Parathyroid adenoma (tissue), 2 donors: ENCODE measurements at regions not wholly inside any gene's neighbourhood (a gene's known extent, or its start where the extent isn't known, plus 50 kb on each side); places are given as distances from the start of the nearest gene placed in this dataset.

Experiments used
- H2AFZ ChIP-seq: fragments of 300-600 bp; sonication (generic); one replicate; pipeline ENCODE4 v1.7.0; 2017; ENCODE audit warnings: antibody characterized with exemption, mild to moderate bottlenecking
- H3K27ac ChIP-seq: fragments of 300-600 bp; sonication (generic); one replicate; pipeline ENCODE4 v1.7.0; 2017
- H3K27me3 ChIP-seq: fragments of 300-600 bp; sonication (generic); one replicate; pipeline ENCODE4 v1.7.0; 2017; ENCODE audit warnings: low read length; ENCODE audit not compliant: control insufficient read depth, insufficient read depth
- H3K36me3 ChIP-seq: fragments of 300-600 bp; sonication (generic); one replicate; pipeline ENCODE4 v1.7.0; 2017; ENCODE audit warnings: low read length; ENCODE audit not compliant: control insufficient read depth, insufficient read depth
- H3K4me1 ChIP-seq: fragments of 300-600 bp; sonication (generic); one replicate; pipeline ENCODE4 v1.7.0; 2017; ENCODE audit warnings: control low read depth
- H3K4me2 ChIP-seq: fragments of 300-600 bp; sonication (generic); one replicate; pipeline ENCODE4 v1.7.0; 2017; ENCODE audit warnings: low read length
- H3K4me3 ChIP-seq: fragments of 300-600 bp; sonication (generic); one replicate; pipeline ENCODE4 v1.7.0; 2017; ENCODE audit warnings: low read depth, low read length
- H3K79me2 ChIP-seq: fragments of 300-600 bp; sonication (generic); one replicate; pipeline ENCODE4 v1.7.0; 2017; ENCODE audit warnings: control low read depth
- H3K9ac ChIP-seq: fragments of 300-600 bp; sonication (generic); one replicate; pipeline ENCODE4 v1.7.0; 2017; ENCODE audit warnings: mild to moderate bottlenecking
- H3K9me3 ChIP-seq: fragments of 300-600 bp; sonication (generic); one replicate; pipeline ENCODE4 v1.7.0; 2017; ENCODE audit warnings: low read length; ENCODE audit not compliant: control insufficient read depth
- TF ChIP-seq, protein P1 (sequence below): fragments of 300-600 bp; sonication (generic); IDR thresholded peaks from one replicate; pipeline ENCODE4 v1.7.0; 2017; ENCODE audit warnings: antibody characterized with exemption, mild to moderate bottlenecking
- donor health status: primary hyperparathyroidism.

DNA sequence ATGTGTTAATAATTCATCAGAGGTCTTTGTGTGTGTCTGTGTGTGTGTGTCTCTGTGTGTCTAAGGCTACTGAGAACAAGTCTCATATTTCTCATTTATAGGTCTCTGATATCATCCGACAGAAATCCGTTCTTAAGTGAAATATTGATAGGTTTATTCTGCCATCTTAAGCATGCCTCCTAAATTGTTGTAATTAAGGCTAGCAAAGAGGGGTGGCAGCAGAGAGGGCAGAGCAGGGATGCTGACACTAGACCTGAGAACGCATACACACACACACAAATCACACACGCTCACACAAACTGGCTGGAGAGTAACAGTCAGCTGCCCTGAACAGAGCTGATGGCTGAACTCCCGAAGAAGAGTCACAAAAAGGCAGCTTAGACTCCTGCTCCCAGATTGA lies 84.9 kb upstream of the LRFN2 start:
- no peak overlapping the region for H3K9ac ChIP-seq
- H3K27me3 ChIP-seq, result no peaks in the 10 kb centered on the region
- no peaks in the 10 kb centered on the region for H3K79me2 ChIP-seq
- H3K36me3 ChIP-seq, result no peaks in the 10 kb centered on the region
- no peak overlapping the region for H3K27ac ChIP-seq
- H3K9me3 ChIP-seq, result no peaks in the 10 kb centered on the region
- TF ChIP-seq, protein P1, sequence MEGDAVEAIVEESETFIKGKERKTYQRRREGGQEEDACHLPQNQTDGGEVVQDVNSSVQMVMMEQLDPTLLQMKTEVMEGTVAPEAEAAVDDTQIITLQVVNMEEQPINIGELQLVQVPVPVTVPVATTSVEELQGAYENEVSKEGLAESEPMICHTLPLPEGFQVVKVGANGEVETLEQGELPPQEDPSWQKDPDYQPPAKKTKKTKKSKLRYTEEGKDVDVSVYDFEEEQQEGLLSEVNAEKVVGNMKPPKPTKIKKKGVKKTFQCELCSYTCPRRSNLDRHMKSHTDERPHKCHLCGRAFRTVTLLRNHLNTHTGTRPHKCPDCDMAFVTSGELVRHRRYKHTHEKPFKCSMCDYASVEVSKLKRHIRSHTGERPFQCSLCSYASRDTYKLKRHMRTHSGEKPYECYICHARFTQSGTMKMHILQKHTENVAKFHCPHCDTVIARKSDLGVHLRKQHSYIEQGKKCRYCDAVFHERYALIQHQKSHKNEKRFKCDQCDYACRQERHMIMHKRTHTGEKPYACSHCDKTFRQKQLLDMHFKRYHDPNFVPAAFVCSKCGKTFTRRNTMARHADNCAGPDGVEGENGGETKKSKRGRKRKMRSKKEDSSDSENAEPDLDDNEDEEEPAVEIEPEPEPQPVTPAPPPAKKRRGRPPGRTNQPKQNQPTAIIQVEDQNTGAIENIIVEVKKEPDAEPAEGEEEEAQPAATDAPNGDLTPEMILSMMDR, result no peak
- H3K4me3 ChIP-seq, result no peak overlapping the region
- H2AFZ ChIP-seq, result no peak overlapping the region
- H3K4me1 ChIP-seq, result no peaks in the 10 kb centered on the region
- H3K4me2 ChIP-seq, result no peak overlapping the region

DNA sequence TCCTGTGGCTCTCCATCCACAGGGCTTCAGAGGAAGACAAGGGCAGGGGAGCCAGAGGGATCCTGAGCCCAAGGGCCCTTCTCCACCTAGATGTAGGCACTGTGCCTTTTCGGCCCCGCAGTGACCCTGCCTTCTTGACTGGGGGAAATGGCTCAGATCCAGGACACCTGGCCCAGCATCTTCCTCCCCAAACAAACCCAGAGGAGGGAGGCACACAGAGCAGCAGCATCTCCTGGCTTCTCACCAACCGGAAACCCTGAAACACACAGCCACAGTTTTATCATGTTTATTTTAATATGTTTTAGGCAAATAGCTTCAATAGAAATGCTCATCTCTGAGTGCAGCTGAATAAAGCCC lies 84.5 kb upstream of the LRFN2 start:
- H3K79me2 ChIP-seq, result no peaks in the 10 kb centered on the region
- no peaks in the 10 kb centered on the region for H3K36me3 ChIP-seq
- no peak overlapping the region for H3K9ac ChIP-seq
- H3K4me1 ChIP-seq, result no peaks in the 10 kb centered on the region
- TF ChIP-seq, protein P1, result no peak
- no peak overlapping the region for H3K4me2 ChIP-seq
- H3K9me3 ChIP-seq, result no peaks in the 10 kb centered on the region
- no peak overlapping the region for H2AFZ ChIP-seq
- no peaks in the 10 kb centered on the region for H3K27me3 ChIP-seq
- H3K4me3 ChIP-seq, result no peak overlapping the region
- H3K27ac ChIP-seq, result no peak overlapping the region

DNA sequence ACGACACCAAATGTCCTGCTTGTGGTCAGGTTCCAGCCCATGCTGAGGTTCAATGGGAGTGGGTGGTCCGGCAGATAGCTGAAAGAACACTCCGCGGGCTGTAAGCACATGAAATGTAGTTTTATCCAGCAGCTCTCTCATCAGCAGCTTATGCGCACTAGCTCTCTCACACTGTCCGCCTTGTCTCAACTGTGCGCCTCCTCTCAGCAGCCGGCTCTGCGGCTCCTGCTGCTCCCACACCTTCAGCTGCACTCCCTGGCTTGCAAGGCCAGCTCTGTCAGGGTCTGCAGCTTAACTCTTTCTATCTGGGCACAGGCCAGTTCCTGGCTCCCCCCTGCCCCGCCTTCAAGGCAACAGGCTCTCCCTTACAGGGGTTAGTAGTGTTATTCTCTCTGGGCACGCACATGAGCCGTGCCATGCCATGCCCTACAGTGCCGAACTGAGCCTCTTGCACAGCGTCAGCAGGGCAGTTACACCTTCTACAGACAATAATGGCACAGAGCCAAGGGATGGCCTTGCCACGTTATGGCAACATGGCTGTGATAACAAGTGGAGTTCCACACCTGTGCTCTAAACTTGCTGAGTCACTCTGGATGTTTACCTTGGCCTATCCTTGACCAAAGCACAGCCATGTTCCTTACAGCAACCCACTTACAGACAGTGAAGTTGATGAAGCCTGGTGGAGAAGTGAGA lies 84.0 kb upstream of the LRFN2 start:
- Histone ChIP-seq H3K36me3 (no peaks in the 10 kb centered on the region), H3K4me2 (no peak overlapping the region), H3K27me3 (no peaks in the 10 kb centered on the region), H3K79me2 (no peaks in the 10 kb centered on the region), H3K9ac (no peak overlapping the region), H3K9me3 (no peaks in the 10 kb centered on the region), H3K4me1 (no peaks in the 10 kb centered on the region), H3K4me3 (no peak overlapping the region), H2AFZ (no peak overlapping the region), H3K27ac (no peak overlapping the region)
- TF ChIP-seq, protein P1, result no peak

DNA sequence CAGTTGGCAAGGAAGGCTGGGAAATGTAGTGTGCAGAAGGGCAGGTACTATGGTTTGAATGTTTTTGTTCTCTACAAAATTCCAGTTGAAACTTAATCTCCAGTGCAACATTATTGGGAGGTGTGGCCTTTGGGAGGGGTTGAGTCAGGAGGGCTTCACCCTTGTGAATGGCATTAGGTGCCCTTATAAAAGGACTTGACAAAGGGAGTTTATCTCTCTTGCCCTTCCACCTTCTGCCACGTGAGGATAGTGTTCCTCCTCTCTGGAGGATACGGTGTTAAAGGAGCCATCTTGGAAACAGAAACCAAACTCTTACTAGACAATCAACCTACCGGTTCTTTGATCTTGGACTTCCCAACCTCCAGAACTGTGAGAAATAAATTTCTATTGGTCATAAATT lies 82.2 kb upstream of the LRFN2 start:
- no peaks in the 10 kb centered on the region for H3K36me3 ChIP-seq
- H3K27ac ChIP-seq, result no peak overlapping the region
- no peak overlapping the region for H2AFZ ChIP-seq
- H3K4me2 ChIP-seq, result no peak overlapping the region
- H3K27me3 ChIP-seq, result no peaks in the 10 kb centered on the region
- H3K9me3 ChIP-seq, result no peaks in the 10 kb centered on the region
- H3K79me2 ChIP-seq, result no peaks in the 10 kb centered on the region
- no peaks in the 10 kb centered on the region for H3K4me1 ChIP-seq
- H3K9ac ChIP-seq, result no peak overlapping the region
- no peak overlapping the region for H3K4me3 ChIP-seq
- TF ChIP-seq, protein P1, result no peak

DNA sequence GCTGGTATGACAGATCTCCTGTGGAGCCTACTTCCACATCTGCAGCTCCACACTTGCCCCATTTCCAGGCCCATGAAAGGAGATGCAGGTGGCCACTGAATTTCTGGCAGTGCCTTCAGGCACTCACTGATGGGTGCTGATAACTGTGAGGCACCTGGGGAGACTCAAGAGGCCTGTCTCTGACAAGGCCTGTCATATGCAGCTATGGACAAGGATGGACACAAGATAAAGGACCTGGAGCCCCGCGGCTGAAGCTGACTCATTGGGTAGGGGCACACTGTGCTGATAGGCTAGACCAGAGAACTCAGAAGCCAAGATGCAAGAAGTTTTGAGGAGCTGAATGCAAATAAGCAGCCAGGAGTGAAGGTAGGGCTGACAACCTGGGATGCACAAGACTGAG lies 81.0 kb upstream of the LRFN2 start:
- Histone ChIP-seq H3K9me3 (no peaks in the 10 kb centered on the region), H3K4me2 (no peak overlapping the region), H3K36me3 (no peaks in the 10 kb centered on the region), H3K79me2 (no peaks in the 10 kb centered on the region), H3K4me3 (no peak overlapping the region), H3K27ac (no peak overlapping the region), H3K27me3 (no peaks in the 10 kb centered on the region), H2AFZ (no peak overlapping the region), H3K9ac (no peak overlapping the region), H3K4me1 (no peaks in the 10 kb centered on the region)
- TF ChIP-seq, protein P1, result no peak
